ENCODE measurements at regions not wholly inside any gene's neighbourhood (a gene's known extent, or its start where the extent isn't known, plus 50 kb on each side); places are given as distances from the start of the nearest gene placed in this dataset.

GRCh38 chr16:59964232-59964924 is 1230.3 kb upstream of the GOT2 start:
- TF ChIP-seq CTCF (IDR thresholded peaks at IDR 0.05; ENCODE audit: low read depth, low read length, missing input control) (no peak), SP1 (IDR thresholded peaks at IDR 0.05) (no peak), GABPA (IDR thresholded peaks at IDR 0.05 in 1 of 2, conservative IDR thresholded peaks at IDR 0.05 in 1 of 2) (no peak), RAD21 (IDR thresholded peaks at IDR 0.05) (no peak), TAF1 (conservative IDR thresholded peaks at IDR 0.05) (no peak), MAX (IDR thresholded peaks at IDR 0.05) (no peak), REST (IDR thresholded peaks at IDR 0.05) (no peak)

All from liver (tissue), 3 donors.